Thyroid gland (tissue), 4 donors: ENCODE measurements at regions not wholly inside any gene's neighbourhood (a gene's known extent, or its start where the extent isn't known, plus 50 kb on each side); places are given as distances from the start of the nearest gene placed in this dataset.

Experiments
- DNase-seq, 2 donors: peaks; one replicate each; pipeline ENCODE4 v3.0.0-alpha.2; 2019
- H3K27ac ChIP-seq, 3 donors: fragments of 200-600 bp; sonication (generic); 1 replicate in 2 of 3; 2 replicates in 1 of 3; pipeline ENCODE4 v1.5.1; 2016 to 2019; ENCODE audit warnings: mild to moderate bottlenecking in 1 of 3, moderate library complexity in 1 of 3
- H3K27me3 ChIP-seq: fragments of 200-600 bp; sonication (generic); one replicate; pipeline ENCODE4 v1.5.1; 2019
- H3K36me3 ChIP-seq, 2 donors: fragments of 200-600 bp; sonication (generic); one replicate each; pipeline ENCODE4 v1.5.1; 2016 to 2019
- H3K4me1 ChIP-seq, 2 donors: fragments of 200-600 bp; sonication (generic); one replicate each; pipeline ENCODE4 v1.5.1; 2017 to 2019
- H3K4me3 ChIP-seq, 3 donors: fragments of 200-600 bp; sonication (generic); replicated peaks in 1 of 3; 1 replicate in 2 of 3; 2 replicates in 1 of 3; pipeline ENCODE4 v1.5.1; 2016; ENCODE audit warnings: mild to moderate bottlenecking in 1 of 3
- H3K9me3 ChIP-seq: fragments of 200-600 bp; sonication (generic); one replicate; pipeline ENCODE4 v1.5.1; 2017
- CTCF ChIP-seq, 6 experiments: fragments of 200-600 bp in 3 of 6; fragments of 450-650 bp in 3 of 6; sonication (generic) in 3 of 6; IDR thresholded peaks; one replicate each; pipeline ENCODE4 v1.5.1; 2016 to 2019; ENCODE audit warnings: antibody characterized with exemption in 6 of 6, mild to moderate bottlenecking in 2 of 6, inconsistent platforms in 1 of 6, moderate library complexity in 1 of 6
- POLR2A ChIP-seq, 2 donors: fragments of 450-650 bp; IDR thresholded peaks; one replicate each; pipeline ENCODE4 v1.6.1; 2017; ENCODE audit warnings: antibody characterized with exemption in 2 of 2, mild to moderate bottlenecking in 2 of 2, moderate library complexity in 1 of 2
- WGBS, 2 donors: methylation state at CpG; one replicate each; pipeline ENCODE4 v1.1.5; 2017; 5-methylcytosine and 5-hydroxymethylcytosine counted together
- intact Hi-C: fragments of 100-400 bp; cut with DNase I; formaldehyde crosslinking; loops from one replicate; pipeline ENCODE4 v1.15.1; 2023

- intact Hi-C loops: no loop called here
- H3K27ac ChIP-seq: no peak overlapping the region
- H3K9me3 ChIP-seq: no peaks in the 10 kb centered on the region
- no peak for TF ChIP-seq POLR2A (IDR thresholded peaks at IDR 0.05)
- TF ChIP-seq CTCF (IDR thresholded peaks at IDR 0.05): no peak
- DNase-seq: no peak
- no peak overlapping the region for H3K4me3 ChIP-seq
- no peaks in the 10 kb centered on the region for H3K36me3 ChIP-seq
- 79 to 92% methylated on average over 2 of the region's 2 CpGs for WGBS, 2 donors
- H3K4me1 ChIP-seq: peaks cover 0 to 4% of the 10 kb centered on the region in 2 donors
- H3K27me3 ChIP-seq: no peaks in the 10 kb centered on the region
Measured at GRCh38 chr12:67568055-67568454, 80.5 kb upstream of the DYRK2 start.

GRCh38 chr12:67572492-67572891, 76.1 kb upstream of the DYRK2 start:
- H3K9me3 ChIP-seq: no peaks in the 10 kb centered on the region
- TF ChIP-seq POLR2A (IDR thresholded peaks at IDR 0.05) (no peak), CTCF (IDR thresholded peaks at IDR 0.05) (no peak)
- peaks cover 0 to 4% of the 10 kb centered on the region in 2 donors for H3K4me1 ChIP-seq
- DNase-seq: peak; percentile 3 to 19
- intact Hi-C loops: no loop called here
- H3K27ac ChIP-seq: no peak overlapping the region
- H3K27me3 ChIP-seq: no peaks in the 10 kb centered on the region
- H3K4me3 ChIP-seq: no peak overlapping the region
- H3K36me3 ChIP-seq: no peaks in the 10 kb centered on the region

- intact Hi-C loops: no loop called here
- TF ChIP-seq CTCF (IDR thresholded peaks at IDR 0.05) (no peak), POLR2A (IDR thresholded peaks at IDR 0.05) (no peak)
- H3K4me1 ChIP-seq: peaks cover 0 to 4% of the 10 kb centered on the region in 2 donors
- DNase-seq: no peak
- no peaks in the 10 kb centered on the region for H3K36me3 ChIP-seq
- no peak overlapping the region for H3K4me3 ChIP-seq
- WGBS, 2 donors: 90 to 92% methylated on average over 4 of the region's 4 CpGs
- no peaks in the 10 kb centered on the region for H3K9me3 ChIP-seq
- no peaks in the 10 kb centered on the region for H3K27me3 ChIP-seq
- no peak overlapping the region for H3K27ac ChIP-seq
Measured at GRCh38 chr12:67573566-67573965, 75.0 kb upstream of the DYRK2 start.

GRCh38 chr12:67578976-67579661, 69.4 kb upstream of the DYRK2 start:
- intact Hi-C loops: no loop called here
- TF ChIP-seq CTCF (IDR thresholded peaks at IDR 0.05) (no peak), POLR2A (IDR thresholded peaks at IDR 0.05) (no peak)
- H3K9me3 ChIP-seq: no peaks in the 10 kb centered on the region
- H3K4me1 ChIP-seq: no peaks in the 10 kb centered on the region
- WGBS, 2 donors: 86 to 87% methylated on average over 3 of the region's 3 CpGs
- H3K36me3 ChIP-seq: no peaks in the 10 kb centered on the region
- H3K27me3 ChIP-seq: no peaks in the 10 kb centered on the region
- no peak overlapping the region for H3K4me3 ChIP-seq
- no peak for DNase-seq
- H3K27ac ChIP-seq: no peak overlapping the region

- no peak overlapping the region for H3K27ac ChIP-seq
- intact Hi-C loops: no loop called here
- H3K4me3 ChIP-seq: no peak overlapping the region
Measured at GRCh38 chr12:67579662-67580003, 68.9 kb upstream of the DYRK2 start.

More at GRCh38 chr12:67579662-67580003, 68.9 kb upstream of the DYRK2 start:
- Histone ChIP-seq H3K9me3 (no peaks in the 10 kb centered on the region), H3K36me3 (no peaks in the 10 kb centered on the region), H3K27me3 (no peaks in the 10 kb centered on the region), H3K4me1 (no peaks in the 10 kb centered on the region)
- TF ChIP-seq POLR2A (IDR thresholded peaks at IDR 0.05): no peak
- no peak for TF ChIP-seq CTCF (IDR thresholded peaks at IDR 0.05)
- no peak for DNase-seq
- 92 to 95% methylated on average over 1 of the region's 1 CpG for WGBS, 2 donors
